Hepatocyte (in vitro differentiated cells): ENCODE measurements at regions not wholly inside any gene's neighbourhood (a gene's known extent, or its start where the extent isn't known, plus 50 kb on each side); places are given as distances from the start of the nearest gene placed in this dataset.

ENCODE experiments used
- CTCF ChIP-seq: fragments of 200-600 bp; sonication (generic); IDR thresholded peaks from 2 replicates; pipeline ENCODE4 v1.5.1; 2016; ENCODE audit warnings: antibody characterized with exemption, mild to moderate bottlenecking; ENCODE audit not compliant: poor library complexity
- EZH2phosphoT487 ChIP-seq: fragments of 200-600 bp; sonication (generic); IDR thresholded peaks from one replicate; pipeline ENCODE4 v1.6.1; 2018; ENCODE audit warnings: antibody characterized with exemption, mild to moderate bottlenecking, low read depth, moderate library complexity; ENCODE audit not compliant: unreplicated experiment, severe bottlenecking

GRCh38 chr5:101362067-101362466, 459.0 kb upstream of the ST8SIA4 start:
- TF ChIP-seq CTCF, result no peak
- TF ChIP-seq EZH2phosphoT487, result no peak
